ENCODE measurements at regions not wholly inside any gene's neighbourhood (a gene's known extent, or its start where the extent isn't known, plus 50 kb on each side); places are given as distances from the start of the nearest gene placed in this dataset.
"Not testable (repeated sequence)": the region's sequence is repeated elsewhere in the genome, so short reads cannot be mapped to it uniquely, and the experiment has no call there.

- TF ChIP-seq, protein P1, sequence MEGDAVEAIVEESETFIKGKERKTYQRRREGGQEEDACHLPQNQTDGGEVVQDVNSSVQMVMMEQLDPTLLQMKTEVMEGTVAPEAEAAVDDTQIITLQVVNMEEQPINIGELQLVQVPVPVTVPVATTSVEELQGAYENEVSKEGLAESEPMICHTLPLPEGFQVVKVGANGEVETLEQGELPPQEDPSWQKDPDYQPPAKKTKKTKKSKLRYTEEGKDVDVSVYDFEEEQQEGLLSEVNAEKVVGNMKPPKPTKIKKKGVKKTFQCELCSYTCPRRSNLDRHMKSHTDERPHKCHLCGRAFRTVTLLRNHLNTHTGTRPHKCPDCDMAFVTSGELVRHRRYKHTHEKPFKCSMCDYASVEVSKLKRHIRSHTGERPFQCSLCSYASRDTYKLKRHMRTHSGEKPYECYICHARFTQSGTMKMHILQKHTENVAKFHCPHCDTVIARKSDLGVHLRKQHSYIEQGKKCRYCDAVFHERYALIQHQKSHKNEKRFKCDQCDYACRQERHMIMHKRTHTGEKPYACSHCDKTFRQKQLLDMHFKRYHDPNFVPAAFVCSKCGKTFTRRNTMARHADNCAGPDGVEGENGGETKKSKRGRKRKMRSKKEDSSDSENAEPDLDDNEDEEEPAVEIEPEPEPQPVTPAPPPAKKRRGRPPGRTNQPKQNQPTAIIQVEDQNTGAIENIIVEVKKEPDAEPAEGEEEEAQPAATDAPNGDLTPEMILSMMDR (IDR thresholded peaks at IDR 0.05; ENCODE audit: low read depth, low read length) = no peak
- no peak overlapping the region for H3K4me3 ChIP-seq (ENCODE audit: low read depth, low read length)
Observed at GRCh38 chr13:111663505-111663904, 343.1 kb downstream of the TEX29 start.

- TF ChIP-seq, protein P1 (IDR thresholded peaks at IDR 0.05; ENCODE audit: low read depth, low read length) = no peak
- no peak overlapping the region for H3K4me3 ChIP-seq (ENCODE audit: low read depth, low read length)
Observed at GRCh38 chr13:111663953-111664421, 343.5 kb downstream of the TEX29 start.

DNA sequence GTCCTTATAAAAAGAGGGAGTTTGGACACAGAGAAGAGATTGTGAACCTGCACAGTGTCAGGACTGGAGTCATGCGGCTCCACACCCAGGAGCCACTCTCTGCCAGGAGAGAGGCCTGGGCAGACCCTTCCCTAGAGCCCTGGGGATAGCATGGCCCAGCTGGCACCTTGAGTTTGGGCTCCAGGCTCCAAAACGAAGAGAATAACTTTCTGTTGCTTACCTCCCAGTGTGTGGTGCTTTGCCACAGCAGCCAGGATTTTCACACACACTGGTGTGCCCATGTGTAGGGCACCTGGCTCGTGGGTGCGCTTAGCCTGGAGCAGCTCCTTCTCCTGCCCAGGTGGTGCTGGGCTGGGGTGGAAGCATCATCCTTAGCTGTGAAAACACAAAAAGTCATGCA lies 344.3 kb downstream of the TEX29 start:
- no peak overlapping the region for H3K4me3 ChIP-seq (ENCODE audit: low read depth, low read length)
- TF ChIP-seq, protein P1 (IDR thresholded peaks at IDR 0.05; ENCODE audit: low read depth, low read length) = no peak

GRCh38 chr13:111665691-111666095 lies 345.3 kb downstream of the TEX29 start:
- no peak overlapping the region for H3K4me3 ChIP-seq (ENCODE audit: low read depth, low read length)
- TF ChIP-seq, protein P1 (IDR thresholded peaks at IDR 0.05; ENCODE audit: low read depth, low read length) = no peak

DNA sequence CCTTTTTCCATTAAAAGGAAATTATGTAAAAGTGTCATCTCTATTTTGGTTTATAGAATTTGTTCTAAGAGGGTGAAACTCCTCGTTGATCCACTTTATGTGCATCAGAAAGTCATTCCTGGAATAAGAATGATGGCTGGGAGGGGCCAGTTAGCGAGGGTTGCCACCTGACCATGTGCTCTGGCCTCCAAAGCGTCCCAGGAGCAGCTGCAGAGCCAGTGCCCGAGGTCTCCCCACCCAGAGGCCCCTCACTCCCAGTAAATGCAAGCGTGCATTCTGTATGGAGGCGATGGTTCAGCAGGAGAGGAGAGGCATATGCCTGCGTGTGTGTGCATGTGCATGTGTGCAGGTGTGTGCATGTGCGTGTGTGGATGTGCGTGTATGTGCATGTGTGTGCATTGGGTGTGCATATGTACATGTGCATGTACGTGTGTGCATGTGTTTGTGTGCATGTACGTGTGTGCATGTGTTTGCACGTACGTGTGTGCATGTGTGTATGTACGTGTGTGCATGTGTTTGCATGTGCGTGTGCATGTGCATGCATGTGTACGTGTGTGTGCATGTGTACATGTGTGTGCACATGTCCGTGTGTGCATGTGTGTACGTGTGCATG lies 345.8 kb downstream of the TEX29 start:
- TF ChIP-seq, protein P1 (IDR thresholded peaks at IDR 0.05; ENCODE audit: low read depth, low read length) = no peak
- H3K4me3 ChIP-seq (ENCODE audit: low read depth, low read length) = no peak overlapping the region

- H3K4me3 ChIP-seq (ENCODE audit: low read depth, low read length) = no peak overlapping the region
- TF ChIP-seq, protein P1 (IDR thresholded peaks at IDR 0.05; ENCODE audit: low read depth, low read length) = no peak
Observed at GRCh38 chr13:111667757-111668156, 347.3 kb downstream of the TEX29 start.

GRCh38 chr13:111668451-111668850 lies 348.0 kb downstream of the TEX29 start:
- H3K4me3 ChIP-seq (ENCODE audit: low read depth, low read length) = no peak overlapping the region
- TF ChIP-seq, protein P1 (IDR thresholded peaks at IDR 0.05; ENCODE audit: low read depth, low read length) = no peak

- H3K4me3 ChIP-seq (ENCODE audit: low read depth, low read length) = not testable (repeated sequence)
Observed at GRCh38 chr13:111672198-111672597, 351.8 kb downstream of the TEX29 start.

GRCh38 chr13:111678120-111678882 lies 357.9 kb downstream of the TEX29 start:
- H3K4me3 ChIP-seq (ENCODE audit: low read depth, low read length) = not testable (repeated sequence)

GRCh38 chr13:111679645-111680044 lies 359.2 kb downstream of the TEX29 start:
- not testable (repeated sequence) for H3K4me3 ChIP-seq (ENCODE audit: low read depth, low read length)

DNA sequence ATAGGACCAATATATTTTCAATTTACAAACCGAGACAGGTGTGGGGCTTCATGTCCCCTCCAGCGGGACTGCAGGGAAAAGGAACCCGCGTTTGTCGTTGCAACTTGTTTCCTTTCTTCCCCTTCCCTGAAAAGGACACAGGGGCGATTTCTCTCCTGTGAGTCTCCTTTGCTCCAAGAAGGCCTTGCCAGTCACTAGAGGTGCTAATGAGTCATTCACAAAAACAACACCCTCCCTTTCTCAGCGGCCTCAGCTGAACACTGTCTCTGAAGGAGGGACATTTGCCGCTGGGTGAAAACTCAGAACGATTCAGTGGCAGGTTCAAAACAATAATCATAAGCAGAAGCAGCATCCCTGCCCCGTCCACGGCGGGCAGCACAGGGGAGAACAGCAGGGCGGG lies 359.7 kb downstream of the TEX29 start:
- not testable (repeated sequence) for H3K4me3 ChIP-seq (ENCODE audit: low read depth, low read length)

All from WI38 (cell line).